Astrocyte of the spinal cord (primary cell): ENCODE measurements at regions not wholly inside any gene's neighbourhood (a gene's known extent, or its start where the extent isn't known, plus 50 kb on each side); places are given as distances from the start of the nearest gene placed in this dataset.
"Not testable (repeated sequence)": the region's sequence is repeated elsewhere in the genome, so short reads cannot be mapped to it uniquely, and the experiment has no call there.

Experiments
- DNase-seq: peaks from one replicate; pipeline ENCODE4 v3.0.0; 2011; ENCODE audit warnings: low read depth, low spot score
- H3K4me3 ChIP-seq: 2 replicates; pipeline ENCODE4 v1.5.1; 2011; ENCODE audit warnings: low read depth, mild to moderate bottlenecking, low read length, moderate library complexity
- in situ Hi-C: cut with HindIII; loops from 2 replicates; pipeline ENCODE4 v1.10.0; 2017; ENCODE audit warnings: low sequenced_read_pairs
- TF ChIP-seq, protein P1 (sequence below): IDR thresholded peaks from 2 replicates; pipeline ENCODE4 v1.5.1; 2012; ENCODE audit warnings: low read depth, mild to moderate bottlenecking, low read length, inconsistent platforms

DNA sequence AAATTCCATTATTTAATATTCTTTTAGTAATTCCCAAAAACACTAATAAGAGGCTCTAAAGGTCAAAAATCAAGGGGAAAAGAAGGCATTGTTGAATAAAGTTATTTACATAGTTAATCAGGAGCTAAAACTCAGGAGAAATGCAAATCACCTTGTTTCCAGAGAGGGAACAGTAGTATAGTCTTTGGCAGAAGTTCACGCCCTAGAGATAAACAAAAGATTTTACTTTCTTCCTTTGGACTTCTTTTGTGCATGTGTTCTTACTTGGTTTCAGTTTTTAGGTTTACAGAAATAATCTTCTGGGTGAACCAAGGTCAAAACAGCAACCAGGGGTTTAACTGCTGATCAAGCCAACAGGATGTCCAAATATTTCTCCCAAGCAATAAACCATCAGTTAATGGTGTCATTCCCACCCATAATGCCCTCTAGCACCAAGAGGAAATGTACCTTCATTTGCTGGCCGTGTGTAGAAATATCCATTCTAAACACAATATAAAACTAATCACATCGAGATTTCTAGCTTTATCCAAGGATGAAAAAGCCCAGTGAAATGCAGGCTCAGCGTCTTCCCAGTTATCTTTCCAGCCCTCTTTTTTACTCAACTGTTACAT is 518.8 kb upstream of the SOX9 start:
- in situ Hi-C loops, result no loop called here
- DNase-seq, result no peak
- H3K4me3 ChIP-seq, result no peak overlapping the region
- TF ChIP-seq, protein P1, sequence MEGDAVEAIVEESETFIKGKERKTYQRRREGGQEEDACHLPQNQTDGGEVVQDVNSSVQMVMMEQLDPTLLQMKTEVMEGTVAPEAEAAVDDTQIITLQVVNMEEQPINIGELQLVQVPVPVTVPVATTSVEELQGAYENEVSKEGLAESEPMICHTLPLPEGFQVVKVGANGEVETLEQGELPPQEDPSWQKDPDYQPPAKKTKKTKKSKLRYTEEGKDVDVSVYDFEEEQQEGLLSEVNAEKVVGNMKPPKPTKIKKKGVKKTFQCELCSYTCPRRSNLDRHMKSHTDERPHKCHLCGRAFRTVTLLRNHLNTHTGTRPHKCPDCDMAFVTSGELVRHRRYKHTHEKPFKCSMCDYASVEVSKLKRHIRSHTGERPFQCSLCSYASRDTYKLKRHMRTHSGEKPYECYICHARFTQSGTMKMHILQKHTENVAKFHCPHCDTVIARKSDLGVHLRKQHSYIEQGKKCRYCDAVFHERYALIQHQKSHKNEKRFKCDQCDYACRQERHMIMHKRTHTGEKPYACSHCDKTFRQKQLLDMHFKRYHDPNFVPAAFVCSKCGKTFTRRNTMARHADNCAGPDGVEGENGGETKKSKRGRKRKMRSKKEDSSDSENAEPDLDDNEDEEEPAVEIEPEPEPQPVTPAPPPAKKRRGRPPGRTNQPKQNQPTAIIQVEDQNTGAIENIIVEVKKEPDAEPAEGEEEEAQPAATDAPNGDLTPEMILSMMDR, result no peak

DNA sequence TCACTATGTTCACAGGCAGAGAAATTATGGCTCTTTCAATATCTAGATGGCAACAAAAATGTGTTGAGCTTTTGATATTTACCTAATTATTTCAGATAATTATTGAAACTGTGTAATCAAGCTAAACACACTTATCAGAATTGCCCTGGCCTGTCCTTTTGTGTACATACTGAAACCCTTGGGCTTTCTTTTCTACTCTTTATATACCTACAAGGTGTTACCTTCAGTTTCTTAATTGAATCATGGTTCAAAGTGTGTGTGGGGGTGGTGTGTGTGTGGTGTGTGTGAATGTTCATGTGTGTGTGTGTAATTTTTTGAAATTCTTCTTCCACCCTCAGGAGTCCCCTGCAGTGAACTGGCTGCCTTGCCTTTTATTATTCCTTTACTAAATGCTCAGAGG is 506.8 kb upstream of the SOX9 start:
- TF ChIP-seq, protein P1, result no peak
- in situ Hi-C loops, result no loop called here
- no peak overlapping the region for H3K4me3 ChIP-seq
- no peak for DNase-seq

DNA sequence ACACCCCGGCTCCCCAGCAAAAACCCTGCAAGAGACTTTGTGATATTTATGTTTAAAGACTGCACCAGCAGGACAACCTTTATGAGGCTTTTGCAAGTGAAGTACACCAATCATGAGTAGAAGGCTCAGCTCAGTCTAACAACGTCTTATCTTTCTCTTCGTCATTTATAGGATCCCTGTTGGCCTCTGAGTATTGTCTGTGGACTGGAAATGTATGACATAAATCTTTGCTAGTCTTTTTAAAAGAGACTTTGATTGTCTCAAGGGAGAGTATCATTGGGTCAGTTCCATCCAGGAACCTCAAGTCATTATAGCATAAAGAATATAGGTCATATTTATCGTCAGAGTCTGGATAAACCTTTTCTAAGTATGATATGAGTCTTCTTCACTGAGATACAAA is 505.0 kb upstream of the SOX9 start:
- in situ Hi-C loops, result no loop called here
- TF ChIP-seq, protein P1, result no peak
- no peak for DNase-seq

DNA sequence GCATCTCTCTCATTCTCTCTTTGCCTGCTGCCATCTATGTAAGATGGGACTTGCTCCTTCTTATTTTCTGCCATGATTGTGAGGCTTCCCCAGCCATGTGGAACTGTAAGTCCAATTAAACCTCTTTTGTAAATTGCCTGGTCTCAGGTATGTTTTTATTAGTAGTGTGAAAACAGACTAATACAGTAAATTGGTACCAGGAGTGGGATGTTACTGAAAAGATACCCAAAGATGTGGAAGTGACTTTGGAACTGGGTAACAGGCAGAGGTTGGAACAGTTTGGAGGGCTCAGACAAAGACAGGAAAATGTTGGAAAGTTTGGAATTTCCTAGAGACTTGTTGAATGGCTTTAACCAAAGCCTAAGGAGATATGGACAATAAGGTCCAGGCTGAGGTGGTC is 503.1 kb upstream of the SOX9 start:
- in situ Hi-C loops, H3K4me3 ChIP-seq: not testable (repeated sequence)

More for the DNA sequence above, 505.0 kb upstream of the SOX9 start:
- no peak overlapping the region for H3K4me3 ChIP-seq

DNA sequence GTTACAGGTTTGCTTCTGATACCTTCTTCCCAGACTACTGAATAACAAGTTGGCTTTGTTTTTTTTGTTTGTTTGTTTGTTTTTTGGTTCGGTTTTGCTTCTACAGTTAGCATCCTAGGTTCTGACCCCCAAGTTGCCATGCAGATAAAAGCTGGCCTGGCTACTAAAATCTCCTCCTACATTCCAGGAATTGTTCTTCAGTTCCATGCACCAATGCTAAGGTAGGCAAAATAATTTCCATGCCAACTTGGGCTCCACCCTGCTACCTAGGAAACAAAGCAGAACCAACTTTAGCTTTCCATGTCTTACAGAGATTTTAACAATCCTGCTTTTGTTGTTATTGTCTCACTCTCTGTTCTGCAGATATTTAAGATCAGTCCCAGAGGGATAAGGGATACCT is 495.5 kb upstream of the SOX9 start:
- no peak overlapping the region for H3K4me3 ChIP-seq
- in situ Hi-C loops, result no loop called here
- no peak for DNase-seq
- TF ChIP-seq, protein P1, result no peak

More for the DNA sequence above, 503.1 kb upstream of the SOX9 start:
- DNase-seq, result not testable (repeated sequence)

DNA sequence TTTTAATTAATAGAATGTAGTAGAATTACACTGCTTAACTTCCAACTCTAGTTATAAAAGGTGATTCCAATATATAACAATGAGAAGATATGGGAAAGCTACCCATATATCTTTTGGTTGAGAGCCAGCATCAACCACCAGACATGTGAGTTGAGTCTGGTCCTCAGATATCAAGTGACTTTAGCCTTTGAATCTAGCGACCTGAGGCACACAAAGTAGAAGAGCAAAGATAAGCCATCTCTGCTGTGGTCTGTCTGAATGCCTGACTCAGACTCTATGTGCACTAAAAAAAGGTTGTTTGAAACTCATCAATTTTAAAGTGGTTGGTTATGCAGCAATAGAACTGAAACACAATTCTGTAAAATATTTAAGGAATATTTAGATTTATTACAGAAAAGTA is 492.5 kb upstream of the SOX9 start:
- DNase-seq, result peak; percentile 11
- in situ Hi-C loops, result no loop called here
- TF ChIP-seq, protein P1, result no peak
- no peak overlapping the region for H3K4me3 ChIP-seq

DNA sequence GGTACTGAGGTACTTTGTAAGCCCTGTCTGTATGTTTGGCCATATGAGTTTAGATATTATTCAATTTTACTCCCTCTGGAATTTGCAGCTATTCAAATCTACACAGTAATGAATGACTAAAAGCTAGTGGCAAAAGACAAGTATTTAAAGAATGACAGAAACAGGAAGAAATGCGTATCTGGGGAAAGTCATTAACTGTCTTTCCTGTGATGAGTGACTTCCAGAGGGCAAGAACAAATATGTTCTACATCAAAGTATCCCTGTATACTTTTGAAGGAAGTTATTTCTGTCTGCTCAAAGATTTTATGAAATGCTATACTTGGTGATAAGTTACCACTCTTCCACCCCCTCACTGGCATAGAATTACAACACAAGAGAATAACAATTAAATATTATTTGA is 489.3 kb upstream of the SOX9 start:
- DNase-seq, result peak; percentile 53
- in situ Hi-C loops, result no loop called here
- H3K4me3 ChIP-seq, result no peak overlapping the region
- TF ChIP-seq, protein P1, result no peak
